ENCODE measurements at regions not wholly inside any gene's neighbourhood (a gene's known extent, or its start where the extent isn't known, plus 50 kb on each side); places are given as distances from the start of the nearest gene placed in this dataset.
A peak's percentile ranks its signal among the peaks of the same experiment; 100 is the strongest.

DNA sequence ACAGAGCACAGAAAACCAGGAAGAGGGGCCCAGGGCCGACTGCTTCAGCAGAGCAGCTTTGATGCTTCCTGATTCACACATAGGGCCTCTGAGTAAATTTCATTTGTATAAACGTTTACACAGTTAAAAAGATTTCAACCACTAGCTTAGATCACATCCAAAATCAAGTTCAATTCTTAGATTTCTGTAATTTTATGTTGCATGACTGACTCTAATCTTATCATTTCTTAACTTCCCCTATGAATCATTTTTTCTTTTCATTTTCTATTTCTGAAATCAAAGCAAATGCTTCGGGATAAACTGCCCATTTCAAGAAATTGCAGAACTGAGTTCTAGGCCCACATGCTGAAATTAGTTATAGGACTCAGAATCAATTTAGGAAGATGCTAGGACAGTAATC lies 224.7 kb downstream of the INHBA start:
- Histone ChIP-seq H2BK12ac (ENCODE audit: low read length in 2 of 2) (no peak overlapping the region), H4K8ac (ENCODE audit: low read length) (no peak overlapping the region), H3K4me1 (ENCODE audit: control insufficient read depth, insufficient read depth, low read depth, low read length) (no peaks in the 10 kb centered on the region), H3K9ac (ENCODE audit: low read length) (peak overlapping the region; percentile 9), H2AK5ac (ENCODE audit: low read length, severe bottlenecking) (no peak overlapping the region), H2BK5ac (ENCODE audit: low read depth, low read length, poor library complexity, severe bottlenecking) (no peak overlapping the region), H2BK15ac (ENCODE audit: low read depth, poor library complexity, severe bottlenecking) (no peak overlapping the region), H3K23ac (ENCODE audit: low read length in 2 of 2) (no peak overlapping the region), H3K9me3 (ENCODE audit: control insufficient read depth, low read length) (peaks cover 7% of the 10 kb centered on the region), H3K27me3 (ENCODE audit: control insufficient read depth in 1 of 2, insufficient read depth in 1 of 2, low read length in 2 of 2) (no peaks in the 10 kb centered on the region), H3K14ac (ENCODE audit: low read length in 2 of 2) (no peak overlapping the region), H3K27ac (ENCODE audit: low read length, poor library complexity, severe bottlenecking) (no peak overlapping the region), H3K4me2 (ENCODE audit: low read length, poor library complexity, severe bottlenecking) (no peak overlapping the region), H3K18ac (ENCODE audit: low read depth in 1 of 2, low read length in 2 of 2) (no peak overlapping the region), H3K79me1 (replicated peaks; ENCODE audit: low read length, poor library complexity, severe bottlenecking) (no peaks in the 10 kb centered on the region), H2AFZ (ENCODE audit: low read depth, low read length) (no peak overlapping the region), H3K36me3 (ENCODE audit: control insufficient read depth in 1 of 2, insufficient read depth in 2 of 2, low read depth in 1 of 2, low read length in 2 of 2) (no peaks in the 10 kb centered on the region), H4K91ac (ENCODE audit: low read length) (no peak overlapping the region), H3K4me3 (ENCODE audit: insufficient read depth in 1 of 2, low read depth in 1 of 2, low read length in 2 of 2) (no peak overlapping the region), H2BK120ac (ENCODE audit: low read depth, low read length) (no peak overlapping the region), H3K4ac (ENCODE audit: low read depth in 1 of 2, low read length in 2 of 2) (no peak overlapping the region)
- WGBS, result 54% methylated on average over 3 of the region's 3 CpGs
- no peak for DNase-seq

- H3K4ac ChIP-seq (ENCODE audit: low read depth in 1 of 2, low read length in 2 of 2), result no peak overlapping the region
- H3K4me2 ChIP-seq (ENCODE audit: low read length, poor library complexity, severe bottlenecking), result no peak overlapping the region
- no peaks in the 10 kb centered on the region for H3K4me1 ChIP-seq (ENCODE audit: control insufficient read depth, insufficient read depth, low read depth, low read length)
- no peak overlapping the region for H4K8ac ChIP-seq (ENCODE audit: low read length)
- no peak overlapping the region for H2BK12ac ChIP-seq (ENCODE audit: low read length in 2 of 2)
- H2AFZ ChIP-seq (ENCODE audit: low read depth, low read length), result no peak overlapping the region
- peaks cover 7% of the 10 kb centered on the region for H3K9me3 ChIP-seq (ENCODE audit: control insufficient read depth, low read length)
- H3K79me1 ChIP-seq (replicated peaks; ENCODE audit: low read length, poor library complexity, severe bottlenecking), result no peaks in the 10 kb centered on the region
- no peak overlapping the region for H4K91ac ChIP-seq (ENCODE audit: low read length)
- no peak overlapping the region for H2AK5ac ChIP-seq (ENCODE audit: low read length, severe bottlenecking)
- H3K4me3 ChIP-seq (ENCODE audit: insufficient read depth in 1 of 2, low read depth in 1 of 2, low read length in 2 of 2), result no peak overlapping the region
- H3K23ac ChIP-seq (ENCODE audit: low read length in 2 of 2), result no peak overlapping the region
- H3K36me3 ChIP-seq (ENCODE audit: control insufficient read depth in 1 of 2, insufficient read depth in 2 of 2, low read depth in 1 of 2, low read length in 2 of 2), result no peaks in the 10 kb centered on the region
- WGBS, result 89% methylated on average over 1 of the region's 1 CpG
- no peak overlapping the region for H2BK15ac ChIP-seq (ENCODE audit: low read depth, poor library complexity, severe bottlenecking)
- no peak overlapping the region for H2BK120ac ChIP-seq (ENCODE audit: low read depth, low read length)
- no peak overlapping the region for H3K18ac ChIP-seq (ENCODE audit: low read depth in 1 of 2, low read length in 2 of 2)
- no peak overlapping the region for H3K27ac ChIP-seq (ENCODE audit: low read length, poor library complexity, severe bottlenecking)
- H3K14ac ChIP-seq (ENCODE audit: low read length in 2 of 2), result no peak overlapping the region
- H3K9ac ChIP-seq (ENCODE audit: low read length), result no peak overlapping the region
- DNase-seq, result no peak
- H2BK5ac ChIP-seq (ENCODE audit: low read depth, low read length, poor library complexity, severe bottlenecking), result no peak overlapping the region
- H3K27me3 ChIP-seq (ENCODE audit: control insufficient read depth in 1 of 2, insufficient read depth in 1 of 2, low read length in 2 of 2), result no peaks in the 10 kb centered on the region
These were observed 226.5 kb downstream of the INHBA start for GRCh38 chr7:41476460-41476803.

- no peak overlapping the region for H3K4me3 ChIP-seq (ENCODE audit: insufficient read depth in 1 of 2, low read depth in 1 of 2, low read length in 2 of 2)
- no peak overlapping the region for H3K4me2 ChIP-seq (ENCODE audit: low read length, poor library complexity, severe bottlenecking)
- H2AFZ ChIP-seq (ENCODE audit: low read depth, low read length), result no peak overlapping the region
- no peak overlapping the region for H2BK12ac ChIP-seq (ENCODE audit: low read length in 2 of 2)
- no peak overlapping the region for H2BK5ac ChIP-seq (ENCODE audit: low read depth, low read length, poor library complexity, severe bottlenecking)
- no peak overlapping the region for H3K9ac ChIP-seq (ENCODE audit: low read length)
- no peak for DNase-seq
- H3K36me3 ChIP-seq (ENCODE audit: control insufficient read depth in 1 of 2, insufficient read depth in 2 of 2, low read depth in 1 of 2, low read length in 2 of 2), result no peaks in the 10 kb centered on the region
- no peaks in the 10 kb centered on the region for H3K4me1 ChIP-seq (ENCODE audit: control insufficient read depth, insufficient read depth, low read depth, low read length)
- no peak overlapping the region for H3K27ac ChIP-seq (ENCODE audit: low read length, poor library complexity, severe bottlenecking)
- 100% methylated on average over 1 of the region's 2 CpGs for WGBS
- H3K14ac ChIP-seq (ENCODE audit: low read length in 2 of 2), result no peak overlapping the region
- H2BK120ac ChIP-seq (ENCODE audit: low read depth, low read length), result no peak overlapping the region
- no peak overlapping the region for H3K18ac ChIP-seq (ENCODE audit: low read depth in 1 of 2, low read length in 2 of 2)
- H3K23ac ChIP-seq (ENCODE audit: low read length in 2 of 2), result no peak overlapping the region
- no peaks in the 10 kb centered on the region for H3K79me1 ChIP-seq (replicated peaks; ENCODE audit: low read length, poor library complexity, severe bottlenecking)
- no peak overlapping the region for H4K8ac ChIP-seq (ENCODE audit: low read length)
- no peak overlapping the region for H3K4ac ChIP-seq (ENCODE audit: low read depth in 1 of 2, low read length in 2 of 2)
- H3K9me3 ChIP-seq (ENCODE audit: control insufficient read depth, low read length), result peaks cover 7% of the 10 kb centered on the region
- H3K27me3 ChIP-seq (ENCODE audit: control insufficient read depth in 1 of 2, insufficient read depth in 1 of 2, low read length in 2 of 2), result no peaks in the 10 kb centered on the region
- H2BK15ac ChIP-seq (ENCODE audit: low read depth, poor library complexity, severe bottlenecking), result no peak overlapping the region
- no peak overlapping the region for H2AK5ac ChIP-seq (ENCODE audit: low read length, severe bottlenecking)
- H4K91ac ChIP-seq (ENCODE audit: low read length), result no peak overlapping the region
These were observed 227.0 kb downstream of the INHBA start for GRCh38 chr7:41475801-41476459.

GRCh38 chr7:41472427-41473125 lies 230.3 kb downstream of the INHBA start:
- Histone ChIP-seq H3K18ac (ENCODE audit: low read depth in 1 of 2, low read length in 2 of 2) (peak overlapping the region in 1 of 2 experiments; percentile 11), H3K23ac (ENCODE audit: low read length in 2 of 2) (no peak overlapping the region), H3K9me3 (ENCODE audit: control insufficient read depth, low read length) (no peaks in the 10 kb centered on the region), H4K91ac (ENCODE audit: low read length) (no peak overlapping the region), H3K4me2 (ENCODE audit: low read length, poor library complexity, severe bottlenecking) (peak overlapping the region; percentile 35), H3K79me1 (replicated peaks; ENCODE audit: low read length, poor library complexity, severe bottlenecking) (no peaks in the 10 kb centered on the region), H3K4me3 (ENCODE audit: insufficient read depth in 1 of 2, low read depth in 1 of 2, low read length in 2 of 2) (peak overlapping the region in 1 of 2 experiments; percentile 2), H3K4ac (ENCODE audit: low read depth in 1 of 2, low read length in 2 of 2) (no peak overlapping the region), H2BK15ac (ENCODE audit: low read depth, poor library complexity, severe bottlenecking) (no peak overlapping the region), H3K9ac (ENCODE audit: low read length) (peak overlapping the region; percentile 30), H2BK120ac (ENCODE audit: low read depth, low read length) (no peak overlapping the region), H2BK12ac (ENCODE audit: low read length in 2 of 2) (no peak overlapping the region), H3K4me1 (ENCODE audit: control insufficient read depth, insufficient read depth, low read depth, low read length) (peaks cover 2% of the 10 kb centered on the region), H2BK5ac (ENCODE audit: low read depth, low read length, poor library complexity, severe bottlenecking) (no peak overlapping the region), H3K27me3 (ENCODE audit: control insufficient read depth in 1 of 2, insufficient read depth in 1 of 2, low read length in 2 of 2) (no peaks in the 10 kb centered on the region), H4K8ac (ENCODE audit: low read length) (no peak overlapping the region), H3K27ac (ENCODE audit: low read length, poor library complexity, severe bottlenecking) (peak overlapping the region; percentile 70), H2AK5ac (ENCODE audit: low read length, severe bottlenecking) (no peak overlapping the region), H3K36me3 (ENCODE audit: control insufficient read depth in 1 of 2, insufficient read depth in 2 of 2, low read depth in 1 of 2, low read length in 2 of 2) (no peaks in the 10 kb centered on the region), H3K14ac (ENCODE audit: low read length in 2 of 2) (no peak overlapping the region), H2AFZ (ENCODE audit: low read depth, low read length) (no peak overlapping the region)
- DNase-seq, result no peak
- 100% methylated on average over 1 of the region's 4 CpGs for WGBS

All from mesenchymal stem cell (in vitro differentiated cells and primary cell).